UCSD-AML1 (cell line): ENCODE measurements at regions not wholly inside any gene's neighbourhood (a gene's known extent, or its start where the extent isn't known, plus 50 kb on each side); places are given as distances from the start of the nearest gene placed in this dataset.
"Not testable (repeated sequence)": the region's sequence is repeated elsewhere in the genome, so short reads cannot be mapped to it uniquely, and the experiment has no call there.

Experiments used
- DNase-seq: peaks from one replicate; lab custom pipeline; 2025; ENCODE audit not compliant: unreplicated experiment; lab: John Stamatoyannopoulos, UW

- no peak for DNase-seq
Measured at GRCh38 chr6:23532227-23532626, 593.8 kb upstream of the NRSN1 start.

GRCh38 chr6:23533311-23533710, 592.7 kb upstream of the NRSN1 start:
- no peak for DNase-seq

GRCh38 chr6:23533944-23534343, 592.1 kb upstream of the NRSN1 start:
- no peak for DNase-seq

- no peak for DNase-seq
Measured at GRCh38 chr6:23534351-23534750, 591.7 kb upstream of the NRSN1 start.

DNA sequence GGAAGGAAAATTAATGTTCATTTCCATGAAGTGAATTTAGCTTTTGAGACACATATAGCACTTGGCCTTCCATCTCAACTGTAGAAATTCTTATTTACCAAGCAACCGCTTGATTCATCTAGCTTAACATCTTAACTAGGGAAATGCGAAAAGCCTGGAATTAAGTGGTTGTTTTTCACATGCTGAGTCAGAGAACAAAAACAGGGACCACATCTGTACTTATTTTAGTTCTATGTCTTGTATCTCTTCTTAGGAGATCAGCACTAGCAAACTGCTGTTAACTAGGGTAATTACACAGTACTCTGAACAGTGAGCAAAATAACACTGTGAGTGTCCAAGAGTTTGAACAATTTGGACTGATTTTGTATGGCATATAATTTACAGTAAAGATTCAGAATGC, 590.9 kb upstream of the NRSN1 start:
- DNase-seq, result no peak

GRCh38 chr6:23537828-23538227, 588.2 kb upstream of the NRSN1 start:
- no peak for DNase-seq

DNA sequence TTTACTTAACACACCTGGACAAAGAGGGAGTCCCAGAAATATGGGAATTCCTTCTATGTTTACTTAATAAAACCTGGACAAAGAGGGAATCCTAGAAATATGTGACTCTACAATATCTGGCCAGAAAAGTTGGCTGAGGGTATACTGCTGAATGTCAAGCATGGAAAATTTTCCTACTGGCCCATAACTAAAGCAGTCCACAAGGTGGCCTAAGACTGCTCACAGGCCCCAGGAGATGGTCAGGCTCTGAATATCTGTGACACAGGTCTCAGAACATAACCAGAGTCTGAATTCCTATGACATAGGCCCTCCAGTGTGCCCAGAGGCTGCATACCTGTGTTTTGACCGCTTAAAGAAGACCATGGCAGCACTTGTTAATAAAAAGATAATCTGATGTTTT, 578.2 kb upstream of the NRSN1 start:
- DNase-seq, result no peak

GRCh38 chr6:23554953-23555352, 571.1 kb upstream of the NRSN1 start:
- not testable (repeated sequence) for DNase-seq

- DNase-seq, result no peak
Measured at GRCh38 chr6:23559587-23560343, 566.2 kb upstream of the NRSN1 start.

- no peak for DNase-seq
Measured at GRCh38 chr6:23561732-23562131, 564.3 kb upstream of the NRSN1 start.

- no peak for DNase-seq
Measured at GRCh38 chr6:23562554-23562953, 563.5 kb upstream of the NRSN1 start.

- DNase-seq, result no peak
Measured at GRCh38 chr6:23563323-23563722, 562.7 kb upstream of the NRSN1 start.

DNA sequence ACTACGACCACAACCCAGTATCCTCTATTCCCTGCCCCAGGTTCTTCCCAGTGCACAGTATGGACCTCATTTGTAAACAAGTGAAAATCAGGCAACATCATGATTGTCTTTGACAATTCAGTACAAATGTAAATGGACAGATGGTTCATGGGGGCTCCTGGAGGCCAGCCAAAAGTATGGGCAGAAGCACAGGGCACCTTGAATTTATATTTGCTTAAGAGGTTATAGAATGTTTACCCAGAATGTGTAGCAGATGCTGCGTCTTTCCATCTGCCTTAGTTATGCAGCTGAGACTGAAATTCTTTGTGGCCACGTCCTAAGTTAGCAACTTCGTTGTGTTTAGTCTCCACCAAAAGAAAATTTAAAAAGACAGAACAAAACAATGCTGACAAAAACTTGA, 559.6 kb upstream of the NRSN1 start:
- DNase-seq, result no peak

- no peak for DNase-seq
Measured at GRCh38 chr6:23568292-23568691, 557.7 kb upstream of the NRSN1 start.

DNA sequence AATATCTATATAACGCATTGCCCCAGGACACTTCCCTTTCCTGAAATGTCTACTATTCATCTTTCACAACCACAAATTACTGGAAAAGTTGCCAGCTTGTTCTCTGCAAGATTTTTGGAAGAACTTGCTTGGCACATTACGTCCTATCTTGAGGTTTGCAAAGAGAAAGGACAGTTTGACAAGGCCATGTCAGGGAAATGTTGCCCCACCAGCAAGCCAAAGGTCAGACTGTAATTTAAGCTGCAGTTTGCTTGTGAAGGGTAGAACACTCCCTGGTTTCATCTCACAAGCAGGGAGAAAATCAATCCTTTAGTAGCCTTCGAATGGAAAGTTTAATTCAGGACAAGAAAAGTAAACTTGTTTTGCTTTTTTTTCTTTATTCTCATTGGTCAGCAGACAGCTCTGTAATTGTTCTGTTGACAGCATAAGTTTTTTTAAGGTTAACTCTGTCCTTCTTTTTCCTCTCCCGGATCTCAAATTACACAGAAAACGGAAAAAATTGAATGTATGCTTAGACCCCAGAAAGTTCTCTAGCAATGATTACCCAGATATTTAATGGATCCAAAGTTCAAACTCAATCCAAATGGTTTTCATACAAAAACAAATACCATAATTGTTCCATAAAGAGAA, 541.8 kb upstream of the NRSN1 start:
- no peak for DNase-seq

GRCh38 chr6:23587582-23587981, 538.4 kb upstream of the NRSN1 start:
- DNase-seq, result no peak

DNA sequence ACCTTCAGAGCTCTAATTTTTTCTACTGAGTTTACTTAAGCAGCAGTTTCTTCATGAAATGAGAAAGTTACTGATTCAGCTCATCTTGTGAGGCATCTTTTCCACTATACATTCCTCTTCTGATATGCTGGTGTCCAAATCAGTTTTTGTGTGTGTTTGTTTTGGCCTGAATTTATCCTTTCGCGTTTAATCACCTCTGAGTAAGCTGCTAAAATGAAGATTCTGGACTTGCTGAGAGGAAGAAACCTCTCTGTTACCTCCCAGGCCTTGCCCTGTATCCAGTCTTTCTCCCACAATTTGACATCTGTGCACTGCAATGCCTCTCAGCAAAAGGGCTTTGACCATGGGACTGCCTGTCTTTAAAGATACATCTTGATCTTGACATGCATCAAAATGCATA, 536.2 kb upstream of the NRSN1 start:
- no peak for DNase-seq

DNA sequence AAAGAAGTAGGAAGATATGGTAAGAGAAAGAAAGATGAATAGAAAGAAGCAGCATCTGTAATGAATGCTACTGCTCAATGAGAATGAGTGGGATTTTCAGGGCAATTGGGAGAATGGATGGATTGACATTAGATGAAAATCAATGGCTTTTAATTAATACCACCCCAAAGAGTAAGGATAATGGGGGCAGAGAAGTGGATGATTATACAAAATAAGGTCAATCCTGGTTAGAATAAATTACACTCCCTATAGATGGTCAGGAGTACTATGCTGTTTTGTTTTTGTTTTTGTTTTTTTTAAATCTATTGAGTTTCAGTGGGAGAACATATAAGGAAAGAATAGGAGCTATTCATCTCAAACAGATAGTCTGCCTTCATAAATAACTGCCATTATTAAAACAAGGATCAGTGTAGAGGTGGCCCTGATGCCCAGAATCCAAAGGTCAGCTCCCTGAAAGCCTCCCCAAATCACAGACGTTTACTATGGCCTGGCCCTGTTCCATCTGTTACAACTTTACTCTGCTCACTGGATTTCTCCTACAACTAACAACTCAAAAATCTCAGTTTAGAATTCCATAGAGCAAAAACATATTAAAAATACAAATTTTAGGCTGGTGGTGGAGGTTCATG, 535.4 kb upstream of the NRSN1 start:
- no peak for DNase-seq

- no peak for DNase-seq
Measured at GRCh38 chr6:23591761-23592160, 534.3 kb upstream of the NRSN1 start.

GRCh38 chr6:23600118-23600517, 525.9 kb upstream of the NRSN1 start:
- no peak for DNase-seq

GRCh38 chr6:23601811-23602345, 524.1 kb upstream of the NRSN1 start:
- no peak for DNase-seq

DNA sequence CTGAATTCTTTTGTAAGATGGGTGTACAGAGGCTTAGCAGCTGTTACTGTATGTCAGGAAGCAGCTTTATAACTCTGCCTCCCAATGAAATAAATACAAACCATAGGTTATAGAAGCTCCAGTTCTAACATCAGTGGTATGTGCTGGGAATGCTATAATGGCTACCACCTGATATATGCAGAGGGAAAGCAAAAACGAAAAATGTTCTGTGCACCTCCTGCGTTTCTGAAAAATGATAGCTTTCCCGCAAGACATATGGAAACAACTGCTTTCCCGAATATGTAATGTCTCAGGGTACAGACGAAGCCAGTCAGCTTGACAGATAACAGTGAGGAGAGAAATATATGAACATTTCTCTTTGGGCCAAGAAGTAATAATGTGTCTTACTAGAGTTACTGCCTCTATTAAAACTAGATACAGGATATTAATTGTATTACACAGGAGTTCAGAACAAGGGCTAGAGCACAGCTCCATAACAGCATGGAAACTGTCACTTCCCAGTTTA, 517.0 kb upstream of the NRSN1 start:
- no peak for DNase-seq
